Prostate gland (tissue), 2 donors: ENCODE measurements at regions not wholly inside any gene's neighbourhood (a gene's known extent, or its start where the extent isn't known, plus 50 kb on each side); places are given as distances from the start of the nearest gene placed in this dataset.

Source experiments
- DNase-seq: peaks from one replicate; pipeline ENCODE4 v3.0.0-alpha.2; 2019; ENCODE audit warnings: low spot score
- H3K27ac ChIP-seq, 2 donors: fragments of 200-600 bp; sonication (generic); 2 replicates each; pipeline ENCODE4 v1.5.1; 2017 to 2019
- H3K27me3 ChIP-seq: fragments of 200-600 bp; sonication (generic); replicated peaks from 2 replicates; pipeline ENCODE4 v1.5.1; 2019; ENCODE audit not compliant: insufficient read depth
- H3K36me3 ChIP-seq, 2 donors: fragments of 200-600 bp; sonication (generic); 1 replicate in 1 of 2; 2 replicates in 1 of 2; pipeline versions ENCODE4 v1.5.1 to v1.8.1; 2017 to 2019
- H3K4me1 ChIP-seq: fragments of 200-600 bp; sonication (generic); replicated peaks from 2 replicates; pipeline ENCODE4 v1.5.1; 2019
- H3K4me3 ChIP-seq, 2 donors: fragments of 200-600 bp; sonication (generic); 2 replicates each; pipeline ENCODE4 v1.5.1; 2017 to 2019
- H3K9me3 ChIP-seq: fragments of 200-600 bp; sonication (generic); 2 replicates; pipeline ENCODE4 v1.5.1; 2017
- CTCF ChIP-seq, 4 experiments: fragments of 200-600 bp in 2 of 4; fragments of 450-650 bp in 2 of 4; sonication (generic) in 2 of 4; IDR thresholded peaks; 1 replicate in 3 of 4; 2 replicates in 1 of 4; pipeline ENCODE4 v1.5.1; 2016 to 2019; ENCODE audit warnings: antibody characterized with exemption in 4 of 4, mild to moderate bottlenecking in 2 of 4, moderate library complexity in 2 of 4
- POLR2A ChIP-seq: fragments of 450-650 bp; IDR thresholded peaks from one replicate; pipeline ENCODE4 v1.6.1; 2016; ENCODE audit warnings: antibody characterized with exemption, mild to moderate bottlenecking
- POLR2AphosphoS5 ChIP-seq: sonication (generic); formaldehyde crosslinking; IDR thresholded peaks from one replicate; pipeline ENCODE4 v1.6.1; 2017; ENCODE audit warnings: antibody characterized with exemption
- WGBS: methylation state at CpG from one replicate; pipeline ENCODE4 v1.1.5; 2018; 5-methylcytosine and 5-hydroxymethylcytosine counted together
- intact Hi-C: fragments of 100-400 bp; cut with DNase I; formaldehyde crosslinking; loops from one replicate; pipeline ENCODE4 v1.14.2; 2022

DNA sequence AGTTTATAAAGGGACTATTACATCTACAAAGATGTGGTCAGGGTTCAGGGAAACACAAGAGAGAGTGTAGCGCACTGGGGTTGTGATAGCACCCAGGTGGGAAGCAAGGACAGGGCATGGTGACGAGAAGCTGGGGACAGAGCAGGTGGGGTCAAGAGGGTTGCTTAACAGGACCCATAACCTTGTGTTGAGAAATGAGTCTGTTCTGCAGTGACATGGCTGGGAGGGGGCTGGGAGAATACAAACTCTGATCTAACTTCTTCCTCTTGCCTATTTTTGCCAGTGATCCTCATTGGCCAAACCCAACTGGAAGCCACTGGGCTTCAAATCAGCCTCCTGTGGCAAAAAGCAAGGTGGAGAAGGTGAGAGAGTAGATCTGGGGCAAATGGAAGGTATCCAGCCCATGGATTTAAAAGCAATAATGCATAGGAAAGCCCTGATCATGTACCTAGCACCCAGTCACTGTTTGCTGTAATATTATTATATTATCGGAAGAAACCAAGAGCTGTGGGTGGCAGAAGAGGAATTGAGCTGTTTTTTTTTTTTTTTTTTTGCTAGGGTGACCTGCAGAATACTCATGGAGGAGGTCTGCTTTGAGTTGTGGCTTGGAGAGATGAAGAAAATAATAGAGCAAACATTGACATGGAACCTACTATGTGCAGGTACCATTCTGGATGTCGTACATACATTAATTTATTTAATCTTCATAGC is 76.9 kb upstream of the ZFHX3 start:
- Histone ChIP-seq H3K27ac (no peak overlapping the region), H3K27me3 (no peaks in the 10 kb centered on the region), H3K36me3 (no peaks in the 10 kb centered on the region), H3K4me3 (no peak overlapping the region), H3K4me1 (no peaks in the 10 kb centered on the region), H3K9me3 (no peaks in the 10 kb centered on the region)
- DNase-seq = no peak
- TF ChIP-seq POLR2AphosphoS5 (no peak), CTCF (IDR thresholded peaks at IDR 0.05) (no peak), POLR2A (no peak)
- WGBS = 89% methylated on average over 4 of the region's 4 CpGs
- intact Hi-C loops = no loop called here

- TF ChIP-seq POLR2A = no peak
- no peak for TF ChIP-seq CTCF (IDR thresholded peaks at IDR 0.05)
- no peak for TF ChIP-seq POLR2AphosphoS5
- Histone ChIP-seq H3K4me3 (no peak overlapping the region), H3K36me3 (no peaks in the 10 kb centered on the region), H3K4me1 (no peaks in the 10 kb centered on the region), H3K27me3 (no peaks in the 10 kb centered on the region), H3K27ac (no peak overlapping the region), H3K9me3 (no peaks in the 10 kb centered on the region)
- intact Hi-C loops = no loop called here
- WGBS = 91% methylated on average over 10 of the region's 10 CpGs
- DNase-seq = no peak
Measured at GRCh38 chr16:73124097-73124652, 76.2 kb upstream of the ZFHX3 start.

DNA sequence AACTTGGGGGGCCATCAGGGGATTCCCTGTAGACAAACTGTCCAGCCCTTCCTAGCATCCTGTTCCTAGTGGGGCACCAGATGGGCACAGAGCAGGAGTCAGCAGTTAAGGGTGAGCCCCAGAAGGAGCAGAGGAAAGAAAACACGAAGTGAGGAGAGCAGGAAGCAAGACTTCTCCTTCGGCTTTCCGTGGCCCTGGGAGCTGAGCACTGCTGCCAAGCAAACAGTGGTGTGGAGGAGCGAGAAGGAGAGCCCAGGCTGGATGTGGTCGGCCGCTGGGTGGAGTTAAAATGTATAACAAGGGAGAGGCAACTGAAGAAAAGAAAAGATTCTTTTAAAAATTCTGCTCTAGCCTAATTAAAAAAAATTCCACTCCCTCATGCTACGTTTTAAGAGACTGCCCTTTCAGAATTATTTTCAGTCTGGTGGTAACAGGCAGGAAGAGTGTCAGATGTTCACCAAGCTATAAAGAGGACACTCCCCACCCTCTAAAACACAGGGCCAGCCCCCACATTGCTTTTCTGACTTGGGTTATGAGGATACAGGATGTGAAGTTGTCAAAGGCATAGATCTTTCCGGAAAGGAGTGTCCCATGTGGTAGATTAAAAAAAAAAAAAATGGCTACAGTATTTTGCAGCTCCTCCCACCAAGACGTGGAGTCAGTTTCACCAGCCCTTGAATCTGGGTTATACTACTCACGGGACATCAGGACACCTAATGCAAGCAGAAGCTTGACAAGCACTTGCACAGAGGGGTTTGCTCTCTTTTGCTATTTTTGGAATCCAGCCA is 74.9 kb upstream of the ZFHX3 start:
- H3K27ac ChIP-seq = no peak overlapping the region
- WGBS = 27% methylated on average over 10 of the region's 10 CpGs
- no peaks in the 10 kb centered on the region for H3K9me3 ChIP-seq
- H3K4me3 ChIP-seq = no peak overlapping the region
- no peaks in the 10 kb centered on the region for H3K4me1 ChIP-seq
- H3K27me3 ChIP-seq = no peaks in the 10 kb centered on the region
- TF ChIP-seq CTCF (IDR thresholded peaks at IDR 0.05) = no peak
- TF ChIP-seq POLR2AphosphoS5 = no peak
- no peak for TF ChIP-seq POLR2A
- intact Hi-C loops = no loop called here
- no peaks in the 10 kb centered on the region for H3K36me3 ChIP-seq
- DNase-seq = no peak

DNA sequence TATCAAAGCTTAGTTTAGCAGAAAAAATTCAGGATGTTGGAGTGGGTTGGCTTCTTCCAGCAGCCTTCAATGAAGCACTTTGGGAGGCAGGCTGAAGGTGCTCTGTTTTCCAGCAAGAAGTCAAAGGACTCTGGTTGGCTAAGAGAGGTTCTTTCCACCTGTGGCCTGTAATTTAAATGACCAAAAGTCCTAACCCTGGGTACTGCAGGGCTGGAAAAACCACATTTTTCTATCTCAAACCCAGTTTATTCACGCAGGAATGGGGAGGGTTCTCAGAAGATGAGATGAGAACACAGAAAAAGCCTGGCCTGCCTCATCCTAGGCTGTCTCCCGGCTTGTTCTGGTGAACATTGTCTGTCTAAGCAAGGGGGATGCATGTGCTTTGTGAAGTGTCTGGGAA is 68.6 kb upstream of the ZFHX3 start:
- H3K4me1 ChIP-seq = no peaks in the 10 kb centered on the region
- WGBS = 73% methylated on average over 2 of the region's 2 CpGs
- no peaks in the 10 kb centered on the region for H3K27me3 ChIP-seq
- intact Hi-C loops = no loop called here
- no peak overlapping the region for H3K27ac ChIP-seq
- no peaks in the 10 kb centered on the region for H3K9me3 ChIP-seq
- no peak for DNase-seq
- no peaks in the 10 kb centered on the region for H3K36me3 ChIP-seq
- H3K4me3 ChIP-seq = no peak overlapping the region
- TF ChIP-seq POLR2A (no peak), CTCF (IDR thresholded peaks at IDR 0.05) (no peak), POLR2AphosphoS5 (no peak)
